HG03565 (cell line): ENCODE measurements at regions not wholly inside any gene's neighbourhood (a gene's known extent, or its start where the extent isn't known, plus 50 kb on each side); places are given as distances from the start of the nearest gene placed in this dataset.

Experiments
- ATAC-seq: cut with Tn5 transposase; IDR thresholded peaks from one replicate; pipeline ENCODE4 v1.9.1; 2021; ENCODE audit warnings: mild to moderate bottlenecking, moderate library complexity; ENCODE audit not compliant: unreplicated experiment

DNA sequence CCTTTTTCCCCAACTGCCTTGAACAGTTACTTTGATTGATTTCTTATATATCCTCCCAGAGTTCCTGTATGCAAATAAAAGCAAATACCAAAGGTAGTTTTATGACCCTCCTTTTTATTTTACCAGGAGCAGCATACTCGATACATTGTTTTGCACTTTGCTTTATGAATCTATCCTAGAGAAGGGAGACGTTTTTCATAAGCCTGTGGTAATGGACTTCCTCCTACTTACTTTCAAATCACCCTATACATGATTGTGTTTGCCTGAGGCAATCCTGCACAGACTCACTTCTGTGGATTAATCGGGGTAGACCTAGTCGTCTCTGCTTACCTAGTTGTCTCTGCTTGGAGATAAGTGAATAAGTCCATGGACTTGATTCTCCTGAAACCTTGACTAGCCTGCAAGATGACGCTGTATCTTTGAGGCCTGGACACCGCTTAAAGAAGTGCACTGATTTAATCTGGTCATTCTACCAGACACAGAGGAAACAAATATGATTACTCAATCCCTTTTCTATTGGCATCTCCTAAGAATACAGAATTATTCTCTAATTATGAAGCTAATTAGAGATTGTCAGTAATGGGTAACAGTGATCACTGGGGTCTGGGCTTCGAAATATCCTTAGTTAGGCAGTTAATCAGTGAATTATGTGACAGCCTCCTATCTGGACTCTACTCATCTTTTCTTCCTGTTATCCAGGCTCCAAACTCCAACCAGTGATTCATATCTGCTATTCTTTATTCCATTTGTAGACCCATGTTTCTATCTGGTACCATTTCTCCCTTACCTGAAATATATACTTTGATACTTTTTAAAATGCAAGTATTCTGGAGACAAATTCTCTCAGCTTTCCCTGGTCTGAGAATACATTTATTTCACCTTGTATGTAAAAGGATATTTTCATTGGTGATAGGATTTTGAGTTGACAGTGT is 447.4 kb upstream of the TRIB2 start:
- ATAC-seq = no peak

DNA sequence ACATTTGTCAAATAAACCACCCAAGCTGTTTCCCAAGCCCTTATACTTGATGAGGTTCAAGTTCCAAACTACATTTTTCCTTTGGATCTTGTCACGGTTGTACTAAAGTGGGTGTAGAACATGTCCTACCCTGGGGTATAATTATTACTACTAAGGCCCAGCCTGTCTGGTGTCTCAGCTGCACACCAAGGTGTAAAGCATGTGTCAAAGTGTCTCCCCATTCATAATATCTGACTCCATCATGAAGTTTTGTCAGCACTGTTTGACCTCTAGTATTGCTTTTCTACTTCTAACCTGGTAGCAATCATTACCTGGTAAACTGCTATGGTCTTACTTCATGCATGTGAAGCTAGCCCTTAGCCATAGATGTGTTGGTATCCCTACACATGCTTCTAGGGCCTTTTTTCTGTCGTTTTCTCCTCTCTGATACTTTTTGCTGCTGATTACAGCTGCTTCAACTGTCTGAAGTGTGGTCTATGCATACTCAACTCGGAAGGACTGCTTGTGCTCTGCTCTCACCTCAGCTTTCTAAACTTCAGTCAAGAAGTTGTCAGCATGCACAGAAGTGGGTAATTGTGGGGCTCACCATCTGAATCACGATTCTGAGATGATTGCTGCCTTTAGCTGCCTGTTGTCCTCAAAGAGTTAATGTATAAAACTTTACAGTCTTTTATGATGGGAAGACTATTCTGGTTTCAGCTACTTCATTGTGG is 445.7 kb upstream of the TRIB2 start:
- ATAC-seq = peak; percentile 85

DNA sequence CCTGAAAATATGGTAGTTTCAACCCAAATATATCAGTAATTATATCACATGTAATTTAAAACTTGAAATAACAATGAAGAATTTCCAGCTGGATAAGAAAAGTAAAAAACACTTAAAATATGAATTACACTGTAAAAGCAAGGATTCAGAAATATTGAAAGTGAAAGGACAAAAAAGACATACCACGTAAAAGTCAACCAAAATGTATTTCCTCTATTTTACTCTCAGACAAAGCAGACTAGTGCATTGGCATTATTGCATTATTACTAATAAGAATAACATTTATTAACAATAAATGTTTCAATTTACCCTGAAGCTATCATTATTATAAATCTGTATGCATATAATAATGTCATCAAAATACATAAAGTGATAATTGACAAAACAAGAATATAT is 445.1 kb upstream of the TRIB2 start:
- peak; percentile 38 for ATAC-seq

DNA sequence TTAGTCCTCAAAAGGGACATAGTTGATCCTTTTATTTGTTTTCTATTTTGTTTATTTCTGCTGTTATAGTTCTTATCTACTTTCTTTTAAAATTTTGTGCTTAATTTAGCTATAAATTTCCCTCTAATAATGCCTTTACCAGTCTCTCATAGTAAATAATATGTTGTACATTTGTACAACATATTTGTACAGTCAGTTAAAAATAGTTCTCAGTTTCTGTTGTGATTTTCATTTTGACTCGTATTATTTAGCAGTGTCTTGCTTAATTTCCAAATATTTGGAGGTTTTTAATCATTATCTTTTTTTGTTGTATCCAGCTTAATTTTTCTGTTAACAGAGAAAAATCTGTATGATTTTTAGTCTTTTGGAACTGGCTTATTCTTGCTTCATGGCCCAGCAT is 443.6 kb upstream of the TRIB2 start:
- no peak for ATAC-seq

DNA sequence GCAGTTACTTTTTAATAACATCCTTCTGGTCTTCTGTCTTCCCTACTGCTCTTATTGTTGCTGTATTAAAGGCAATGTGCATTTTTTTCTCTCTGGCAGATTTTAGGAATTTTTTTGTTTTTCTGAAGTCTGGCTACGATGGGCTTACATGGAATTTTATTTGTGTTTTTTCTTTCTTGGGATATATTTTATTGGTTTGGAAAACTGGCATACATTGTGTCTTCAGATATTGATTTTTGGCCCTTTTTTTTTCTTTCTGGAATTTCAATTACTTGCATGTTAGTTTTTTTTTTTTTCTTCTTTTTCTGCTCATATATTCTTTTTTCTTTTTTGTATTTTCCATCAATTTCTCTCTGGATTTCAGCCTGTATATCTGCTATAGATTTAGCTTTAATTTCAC is 442.1 kb upstream of the TRIB2 start:
- no peak for ATAC-seq

DNA sequence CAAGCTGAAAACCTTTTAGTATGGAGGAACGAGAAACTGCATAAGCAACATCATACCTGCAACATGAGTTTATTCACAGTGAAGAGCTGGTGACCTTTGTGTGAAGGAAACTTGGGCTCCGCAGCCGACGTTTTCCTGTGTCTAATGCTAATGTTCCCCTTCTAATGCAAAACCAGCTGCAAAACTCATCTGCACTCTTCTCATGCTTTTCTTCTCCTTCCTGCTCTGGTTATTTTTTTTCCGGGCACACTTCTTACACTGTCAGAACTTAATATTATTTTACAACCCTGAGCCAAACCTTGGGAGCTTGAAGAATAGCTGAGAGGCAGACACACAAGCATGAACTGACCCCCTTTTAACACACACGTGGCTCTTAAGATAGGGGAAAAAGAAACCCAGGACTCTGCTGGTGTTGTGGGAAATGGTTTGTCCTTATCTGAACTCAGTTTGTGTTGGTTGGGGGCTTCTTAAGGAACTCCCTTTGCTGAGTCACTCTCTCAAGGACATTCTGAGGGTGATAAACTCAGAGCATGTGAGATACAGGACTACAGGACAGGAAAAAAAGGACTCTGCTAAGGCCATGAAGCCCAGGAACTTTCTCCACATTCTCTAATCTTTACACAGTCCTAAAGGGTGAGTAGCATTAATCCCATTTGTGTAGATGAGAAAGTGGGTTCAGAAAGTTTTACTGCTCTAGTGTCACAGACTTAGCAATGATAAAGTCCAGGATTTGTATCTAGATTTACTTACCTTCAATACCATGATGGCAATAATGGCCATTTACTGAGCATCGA is 439.3 kb upstream of the TRIB2 start:
- no peak for ATAC-seq

DNA sequence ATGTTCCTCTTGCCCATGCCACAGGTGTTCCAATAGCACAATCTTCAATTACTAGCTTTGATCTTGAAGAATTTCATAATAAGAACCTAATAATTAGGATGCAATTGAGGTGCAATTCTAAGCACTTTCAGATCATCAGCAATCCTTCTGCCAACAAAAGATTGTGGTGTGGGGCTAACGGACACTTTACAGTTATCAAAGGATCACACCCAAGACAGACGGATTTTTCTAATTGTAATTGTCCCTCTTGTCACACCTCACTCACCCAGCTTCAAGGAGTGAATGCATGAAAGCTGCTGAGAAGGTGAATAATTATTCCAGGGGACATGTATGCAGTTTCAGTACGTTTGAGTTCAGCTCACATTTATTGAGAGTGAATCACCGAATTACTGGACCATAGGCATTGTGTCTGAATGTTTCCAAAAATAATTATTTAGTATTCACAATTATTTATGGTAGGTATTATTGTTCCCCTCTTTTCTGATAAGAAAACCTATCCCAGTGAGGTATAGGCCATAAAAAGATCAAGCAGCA is 438.5 kb upstream of the TRIB2 start:
- ATAC-seq = no peak

DNA sequence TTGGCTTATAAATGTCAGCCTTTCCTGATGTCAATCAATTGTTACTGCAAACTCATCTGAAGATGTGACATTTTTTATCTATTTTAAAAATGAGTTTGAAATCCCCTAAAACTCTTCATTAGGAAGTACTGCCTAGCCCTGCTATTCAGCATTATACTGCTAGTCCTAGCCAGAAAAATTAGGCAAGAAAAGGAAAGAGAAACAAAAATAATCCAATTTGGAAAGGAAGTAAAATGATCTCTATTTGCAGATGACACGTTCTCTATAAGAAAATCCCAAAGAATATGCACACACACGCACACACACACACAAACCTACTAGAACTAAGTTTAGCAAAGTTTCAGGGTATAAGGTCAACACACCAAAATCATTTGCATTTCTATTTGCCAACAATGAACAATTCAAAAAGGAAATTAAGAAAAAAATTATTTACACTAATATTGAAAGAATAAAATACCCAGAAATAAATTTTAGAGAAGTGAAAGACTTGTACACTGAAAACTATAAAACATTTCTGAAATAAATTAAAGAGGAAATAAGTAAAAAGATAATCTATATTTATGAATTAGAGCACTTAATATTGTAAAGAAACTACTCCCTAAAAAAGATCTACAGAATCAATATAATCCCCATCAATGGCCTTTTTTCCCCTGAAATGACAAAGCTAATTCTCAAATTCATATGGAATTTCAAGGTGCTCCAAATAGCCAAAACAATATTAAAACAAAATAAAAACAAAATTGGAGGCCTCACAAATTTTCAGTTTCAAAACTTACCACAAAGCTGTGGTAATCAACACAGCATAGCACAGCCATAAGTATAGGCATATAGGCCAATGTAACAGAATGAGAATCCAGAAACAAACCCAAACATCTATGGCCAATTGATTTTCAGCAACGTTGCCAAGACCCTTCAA is 433.7 kb upstream of the TRIB2 start:
- ATAC-seq = peak; percentile 62

DNA sequence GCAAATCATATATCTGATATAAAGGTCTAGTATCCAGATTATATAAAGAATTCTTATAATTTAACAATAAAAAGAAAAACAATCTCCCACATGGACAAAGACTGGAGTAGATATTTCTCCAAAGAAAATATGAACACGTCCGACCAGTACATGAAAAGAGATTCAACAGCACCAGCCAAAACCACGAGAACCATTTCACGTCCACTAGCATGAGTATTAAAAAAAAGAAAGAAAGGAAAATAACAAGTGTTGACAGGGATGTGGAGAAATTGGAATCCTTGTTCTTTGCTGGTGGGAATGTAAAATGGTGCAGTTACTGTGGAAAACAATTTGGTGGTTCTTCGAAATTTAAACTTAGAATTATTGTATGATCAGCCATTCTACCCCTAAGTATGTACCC is 432.7 kb upstream of the TRIB2 start:
- ATAC-seq = no peak

DNA sequence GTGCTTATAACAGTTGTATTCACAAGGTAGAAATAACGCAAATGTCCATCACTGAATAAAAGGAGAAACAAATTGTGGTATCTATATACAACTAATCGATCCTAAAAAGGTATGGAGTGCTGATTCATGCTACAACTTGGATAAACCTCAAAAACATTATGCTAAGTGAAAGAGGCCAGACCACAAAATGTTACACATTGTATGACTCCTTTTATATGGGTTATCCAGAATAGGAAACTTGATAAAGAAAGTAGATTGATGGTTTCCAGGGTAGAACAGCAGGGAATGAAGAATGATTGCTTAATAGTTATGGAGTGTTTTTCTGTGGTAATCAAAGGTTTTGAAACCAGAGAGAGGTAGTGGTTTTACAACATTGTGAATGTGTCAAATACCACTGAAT is 432.2 kb upstream of the TRIB2 start:
- no peak for ATAC-seq

DNA sequence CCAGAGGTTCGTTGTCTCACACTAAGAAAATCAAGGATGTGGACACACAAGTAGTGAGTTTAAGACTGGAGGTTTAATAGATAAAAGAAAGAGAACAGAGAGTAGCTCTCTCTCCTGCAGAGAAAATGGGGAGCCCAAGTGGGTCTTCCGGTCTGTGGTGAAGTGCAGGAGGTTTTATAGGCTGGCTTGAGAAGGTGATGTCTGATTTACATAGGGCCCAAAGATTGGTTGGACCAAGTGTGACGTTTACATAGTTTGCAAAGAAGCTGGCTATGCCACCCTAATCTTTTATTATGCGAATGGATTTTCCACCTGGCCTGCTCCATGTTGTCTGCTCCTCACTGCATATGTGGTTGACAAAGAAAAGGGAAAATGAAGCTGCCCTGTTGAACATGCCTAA is 430.4 kb upstream of the TRIB2 start:
- ATAC-seq = no peak

DNA sequence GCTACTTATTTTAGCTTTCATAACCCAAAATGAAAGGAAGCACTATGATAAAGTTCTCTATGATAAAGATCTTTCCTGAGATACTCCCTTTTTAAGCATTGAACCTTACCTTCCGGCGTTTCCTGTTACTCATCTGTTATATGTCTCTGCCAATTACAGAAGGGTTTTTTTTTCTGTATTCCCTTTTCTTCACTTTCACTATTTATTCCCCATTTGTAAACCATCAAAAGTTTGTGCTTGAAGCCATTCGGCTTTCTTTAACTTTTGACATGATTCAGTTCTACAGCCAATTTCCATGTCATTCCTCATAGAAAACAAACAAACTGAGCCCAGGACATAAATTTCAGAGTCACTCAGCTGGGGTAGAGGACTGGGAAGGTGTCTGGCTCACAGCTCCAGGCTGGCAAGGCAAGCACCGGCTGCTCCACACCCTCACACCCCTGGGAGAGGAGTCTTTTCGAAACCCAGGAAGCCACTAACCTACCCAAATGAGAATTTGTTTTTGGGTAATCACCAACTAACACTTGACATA is 429.4 kb upstream of the TRIB2 start:
- ATAC-seq = no peak

DNA sequence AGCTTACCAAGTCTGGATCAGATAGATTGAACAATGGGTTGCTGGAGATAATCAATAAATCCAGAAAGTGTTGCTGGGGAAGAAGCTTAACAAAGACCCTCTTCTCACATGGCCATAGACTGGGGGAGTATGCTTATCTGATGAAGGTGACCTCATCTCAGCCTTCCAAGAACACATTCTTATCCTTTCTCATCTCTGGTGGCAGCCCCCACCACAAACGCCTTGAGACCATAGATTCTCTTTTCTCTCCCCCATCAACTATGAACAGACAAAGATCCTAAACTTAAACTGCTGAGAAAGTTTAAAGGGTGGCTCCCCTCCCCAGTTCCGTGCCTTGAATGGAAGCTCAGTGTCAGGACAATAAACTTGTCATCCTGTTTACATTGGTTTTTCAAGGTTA is 428.7 kb upstream of the TRIB2 start:
- no peak for ATAC-seq

DNA sequence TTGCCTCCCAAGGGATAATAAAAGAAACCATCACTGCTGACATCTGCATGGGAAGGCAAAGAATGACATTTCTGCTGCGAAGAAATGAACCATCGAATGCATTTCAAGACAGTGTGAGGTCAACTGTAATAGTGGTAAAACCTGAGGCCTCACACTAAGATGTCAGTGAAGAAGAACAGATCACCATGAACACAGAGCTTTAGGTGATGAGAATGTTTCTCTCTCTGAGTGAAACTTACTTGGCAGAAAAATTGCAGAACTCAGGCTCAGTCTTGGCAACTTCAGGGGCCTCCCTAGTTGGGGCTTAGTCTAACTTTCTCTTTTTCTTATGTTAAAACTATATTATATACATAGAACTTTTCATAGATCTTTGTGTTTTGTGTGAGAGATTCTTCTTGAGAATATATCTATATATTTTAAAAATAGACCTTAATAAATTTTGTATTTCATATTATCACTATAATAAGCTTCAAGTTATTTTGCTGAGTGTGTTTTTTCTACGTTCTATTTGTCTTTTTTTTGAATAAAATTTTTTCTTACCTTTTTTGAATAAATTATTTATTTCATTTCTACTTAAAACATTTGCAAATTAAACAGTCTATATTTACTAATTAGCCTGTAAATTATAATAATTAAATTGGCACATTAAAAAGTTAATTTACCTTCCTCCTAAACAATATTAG is 427.5 kb upstream of the TRIB2 start:
- ATAC-seq = no peak

DNA sequence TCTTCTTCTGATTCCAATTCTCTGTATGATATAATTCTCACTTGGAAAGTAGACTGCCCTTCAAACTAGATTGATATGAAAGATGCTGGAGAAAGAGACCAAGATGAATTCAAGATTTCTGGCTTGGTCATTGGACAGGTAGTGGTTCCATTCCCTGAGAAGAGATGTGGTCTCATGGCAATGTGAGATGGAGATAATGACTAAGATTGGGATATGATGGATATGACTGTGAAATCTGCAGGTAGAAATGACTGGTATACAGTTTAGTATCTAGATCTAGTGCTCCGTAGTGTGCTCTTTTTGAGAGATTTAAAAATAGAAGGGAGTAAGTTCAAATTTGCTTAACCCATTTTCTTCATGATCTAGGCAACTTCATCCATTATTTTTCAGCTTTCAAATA is 425.4 kb upstream of the TRIB2 start:
- no peak for ATAC-seq

DNA sequence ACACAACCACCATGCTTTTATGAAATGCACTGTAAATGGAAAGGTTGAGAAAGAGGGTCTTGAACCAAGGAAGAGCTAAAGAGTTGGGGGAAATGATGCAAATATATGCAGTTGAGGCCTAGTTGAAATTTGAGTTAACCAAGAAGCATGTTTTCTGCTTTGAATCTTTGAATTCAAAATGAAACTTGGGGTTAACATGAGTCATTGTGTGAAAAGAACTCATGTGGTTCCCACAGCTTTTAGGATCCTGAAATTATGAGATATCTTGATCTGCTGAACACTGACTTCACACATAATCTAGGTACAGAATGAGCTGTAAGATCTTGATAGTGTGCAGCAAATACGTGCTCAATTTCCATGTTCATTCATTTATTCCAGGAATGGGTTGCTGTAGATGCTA is 422.9 kb upstream of the TRIB2 start:
- peak; percentile 95 for ATAC-seq

DNA sequence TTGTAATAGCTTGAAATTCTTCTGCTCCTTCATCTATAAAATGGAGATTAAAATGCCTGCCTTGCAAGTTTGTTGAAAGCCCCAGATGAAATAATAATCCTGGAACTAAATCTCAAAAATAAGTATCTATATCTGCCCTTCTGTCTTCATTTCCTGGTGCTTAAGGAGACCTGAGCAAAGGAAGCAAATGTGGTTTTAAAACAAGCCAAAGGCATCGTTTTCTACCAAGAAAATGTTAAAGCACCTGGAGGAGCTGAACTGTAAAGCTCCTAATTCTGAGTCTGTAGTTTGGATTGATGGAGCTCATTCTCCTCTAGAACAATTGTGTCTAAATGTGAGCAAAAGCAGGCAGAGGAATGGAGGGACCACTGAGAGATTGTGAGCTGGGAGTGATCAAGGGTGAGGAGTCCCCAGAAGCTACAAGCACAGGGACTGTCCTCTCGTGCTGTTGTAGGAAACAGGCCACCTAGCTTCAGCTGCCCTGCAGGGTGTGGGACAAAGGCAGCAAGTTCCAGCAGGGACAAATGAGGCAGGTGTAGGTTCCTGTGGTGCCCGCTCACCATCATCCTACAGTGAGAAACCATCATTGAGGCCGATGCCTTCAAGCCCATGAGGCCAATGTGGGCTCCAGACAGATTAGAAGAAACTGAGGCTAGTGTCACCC is 420.7 kb upstream of the TRIB2 start:
- no peak for ATAC-seq

DNA sequence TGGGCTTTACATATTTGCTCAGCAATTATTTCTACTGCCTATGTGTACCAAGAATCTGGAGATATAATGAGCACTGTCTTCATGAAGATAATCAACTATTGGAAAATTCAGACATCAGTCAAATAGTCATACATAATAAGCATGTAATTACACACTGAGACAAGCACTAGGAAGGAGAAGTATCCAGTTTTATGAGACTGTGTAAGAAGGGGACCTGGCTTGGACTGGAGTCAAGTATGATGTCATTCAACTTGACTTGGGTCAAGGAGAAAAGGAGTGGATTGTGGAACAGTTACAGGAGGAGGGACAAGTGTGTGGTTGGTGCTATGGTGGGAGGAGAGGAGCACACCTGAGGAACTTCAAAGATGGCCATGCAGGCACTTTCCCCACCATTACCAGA is 419.8 kb upstream of the TRIB2 start:
- no peak for ATAC-seq

DNA sequence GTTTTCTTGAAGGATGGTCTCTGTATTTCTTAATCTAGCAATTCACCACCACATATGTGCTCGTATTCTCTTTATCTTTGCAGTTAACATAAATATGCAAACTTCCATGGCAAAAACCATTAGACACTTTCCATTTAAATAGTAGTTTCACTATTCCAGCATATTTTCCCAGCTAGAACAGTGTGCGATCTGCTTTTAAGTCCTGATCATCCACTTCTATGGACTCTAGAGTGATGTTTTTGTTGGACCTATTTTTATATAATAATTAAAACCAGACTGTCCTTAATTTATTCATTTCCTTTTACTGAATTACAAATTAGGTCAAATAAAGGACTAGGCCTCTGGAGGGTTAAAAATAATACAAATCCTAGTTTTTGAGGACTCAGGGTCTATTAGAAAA is 418.4 kb upstream of the TRIB2 start:
- ATAC-seq = no peak
